Fibroblast of skin of scalp (primary cell): ENCODE measurements at regions not wholly inside any gene's neighbourhood (a gene's known extent, or its start where the extent isn't known, plus 50 kb on each side); places are given as distances from the start of the nearest gene placed in this dataset.

Experiments
- DNase-seq: peaks from one replicate; pipeline ENCODE4 v3.0.0-alpha.2; 2013

GRCh38 chr6:170113141-170113540, 177.7 kb downstream of the DLL1 start:
- no peak for DNase-seq

- no peak for DNase-seq
Measured at GRCh38 chr6:170112583-170112860, 178.4 kb downstream of the DLL1 start.

GRCh38 chr6:170111816-170112582, 178.9 kb downstream of the DLL1 start:
- DNase-seq: no peak

- no peak for DNase-seq
Measured at GRCh38 chr6:170111141-170111664, 179.7 kb downstream of the DLL1 start.

GRCh38 chr6:170110201-170111140, 180.4 kb downstream of the DLL1 start:
- DNase-seq: no peak

- DNase-seq: no peak
Measured at GRCh38 chr6:170108890-170109587, 181.8 kb downstream of the DLL1 start.

- no peak for DNase-seq
Measured at GRCh38 chr6:170108456-170108855, 182.4 kb downstream of the DLL1 start.

GRCh38 chr6:170107606-170108222, 183.2 kb downstream of the DLL1 start:
- DNase-seq: no peak

- DNase-seq: no peak
Measured at GRCh38 chr6:170106906-170107525, 183.9 kb downstream of the DLL1 start.

GRCh38 chr6:170102582-170103481, 188.0 kb downstream of the DLL1 start:
- no peak for DNase-seq

- no peak for DNase-seq
Measured at GRCh38 chr6:170102038-170102437, 188.8 kb downstream of the DLL1 start.

- no peak for DNase-seq
Measured at GRCh38 chr6:170101281-170102035, 189.4 kb downstream of the DLL1 start.

- no peak for DNase-seq
Measured at GRCh38 chr6:170100046-170100445, 190.8 kb downstream of the DLL1 start.

- no peak for DNase-seq
Measured at GRCh38 chr6:170099387-170099786, 191.5 kb downstream of the DLL1 start.

- DNase-seq: no peak
Measured at GRCh38 chr6:170098428-170099170, 192.3 kb downstream of the DLL1 start.

GRCh38 chr6:170097505-170098427, 193.1 kb downstream of the DLL1 start:
- DNase-seq: no peak

- DNase-seq: no peak
Measured at GRCh38 chr6:170096803-170097504, 193.9 kb downstream of the DLL1 start.
